SJCRH30 (cell line): ENCODE measurements at regions not wholly inside any gene's neighbourhood (a gene's known extent, or its start where the extent isn't known, plus 50 kb on each side); places are given as distances from the start of the nearest gene placed in this dataset.
"Not testable (repeated sequence)": the region's sequence is repeated elsewhere in the genome, so short reads cannot be mapped to it uniquely, and the experiment has no call there.

ENCODE experiments used
- DNase-seq, 2 experiments: peaks; one replicate each; pipeline ENCODE4 v3.0.0-alpha.2; 2015 to 2020
- H3K27ac ChIP-seq: fragments of 250-450 bp; sonication (Bioruptor Pico); 2 replicates; pipeline ENCODE4 v1.5.1; 2020; ENCODE audit warnings: mild to moderate bottlenecking, moderate library complexity
- H3K27me3 ChIP-seq: fragments of 250-450 bp; sonication (Bioruptor Pico); 2 replicates; pipeline ENCODE4 v1.5.1; 2020; ENCODE audit warnings: mild to moderate bottlenecking, moderate library complexity
- H3K36me3 ChIP-seq: fragments of 250-450 bp; sonication (Bioruptor Pico); 2 replicates; pipeline ENCODE4 v1.5.1; 2020; ENCODE audit warnings: mild to moderate bottlenecking, moderate library complexity
- H3K4me1 ChIP-seq: fragments of 250-450 bp; sonication (Bioruptor Pico); 2 replicates; pipeline ENCODE4 v1.5.1; 2020; ENCODE audit warnings: mild to moderate bottlenecking, moderate library complexity
- H3K4me3 ChIP-seq: fragments of 250-450 bp; sonication (Bioruptor Pico); 2 replicates; pipeline ENCODE4 v1.5.1; 2020; ENCODE audit warnings: mild to moderate bottlenecking, moderate library complexity
- H3K9me3 ChIP-seq: fragments of 250-450 bp; sonication (Bioruptor Pico); replicated peaks from 2 replicates; pipeline ENCODE4 v1.5.1; 2020; ENCODE audit warnings: mild to moderate bottlenecking, moderate library complexity

GRCh38 chr16:60371591-60371990 lies 1637.5 kb upstream of the GOT2 start:
- Histone ChIP-seq H3K27me3 (no peaks in the 10 kb centered on the region), H3K36me3 (no peaks in the 10 kb centered on the region), H3K9me3 (no peaks in the 10 kb centered on the region), H3K4me3 (no peak overlapping the region), H3K27ac (no peak overlapping the region), H3K4me1 (no peaks in the 10 kb centered on the region)
- DNase-seq = no peak

GRCh38 chr16:60367739-60368138 lies 1633.6 kb upstream of the GOT2 start:
- no peak overlapping the region for H3K27ac ChIP-seq
- H3K4me3 ChIP-seq = no peak overlapping the region
- H3K9me3 ChIP-seq = no peaks in the 10 kb centered on the region
- DNase-seq = no peak
- H3K4me1 ChIP-seq = no peaks in the 10 kb centered on the region
- no peaks in the 10 kb centered on the region for H3K27me3 ChIP-seq
- no peaks in the 10 kb centered on the region for H3K36me3 ChIP-seq

GRCh38 chr16:60363566-60363965 lies 1629.5 kb upstream of the GOT2 start:
- no peaks in the 10 kb centered on the region for H3K27me3 ChIP-seq
- H3K36me3 ChIP-seq = no peaks in the 10 kb centered on the region
- H3K27ac ChIP-seq = no peak overlapping the region
- H3K4me3 ChIP-seq = no peak overlapping the region
- no peaks in the 10 kb centered on the region for H3K9me3 ChIP-seq
- H3K4me1 ChIP-seq = no peaks in the 10 kb centered on the region
- no peak for DNase-seq

GRCh38 chr16:60359866-60360265 lies 1625.8 kb upstream of the GOT2 start:
- not testable (repeated sequence) for H3K9me3 ChIP-seq, H3K4me1 ChIP-seq, H3K36me3 ChIP-seq, DNase-seq, H3K4me3 ChIP-seq, H3K27me3 ChIP-seq, H3K27ac ChIP-seq

GRCh38 chr16:60359412-60359811 lies 1625.3 kb upstream of the GOT2 start:
- H3K4me3 ChIP-seq = not testable (repeated sequence)

GRCh38 chr16:60357876-60358522 lies 1623.9 kb upstream of the GOT2 start:
- not testable (repeated sequence) for H3K27ac ChIP-seq, DNase-seq, H3K27me3 ChIP-seq, H3K4me1 ChIP-seq, H3K36me3 ChIP-seq, H3K4me3 ChIP-seq, H3K9me3 ChIP-seq

More at GRCh38 chr16:60359412-60359811, 1625.3 kb upstream of the GOT2 start:
- not testable (repeated sequence) for H3K27me3 ChIP-seq, H3K4me1 ChIP-seq, H3K9me3 ChIP-seq, DNase-seq, H3K36me3 ChIP-seq, H3K27ac ChIP-seq

- H3K4me1 ChIP-seq = no peaks in the 10 kb centered on the region
- H3K27me3 ChIP-seq = no peaks in the 10 kb centered on the region
- no peak for DNase-seq
- H3K36me3 ChIP-seq = no peaks in the 10 kb centered on the region
- no peaks in the 10 kb centered on the region for H3K9me3 ChIP-seq
- no peak overlapping the region for H3K27ac ChIP-seq
- H3K4me3 ChIP-seq = no peak overlapping the region
These were observed 1612.1 kb upstream of the GOT2 start for GRCh38 chr16:60346256-60346655.

GRCh38 chr16:60337671-60338070 lies 1603.6 kb upstream of the GOT2 start:
- Histone ChIP-seq H3K4me3 (no peak overlapping the region), H3K4me1 (no peaks in the 10 kb centered on the region), H3K9me3 (no peaks in the 10 kb centered on the region), H3K27ac (no peak overlapping the region), H3K27me3 (no peaks in the 10 kb centered on the region), H3K36me3 (no peaks in the 10 kb centered on the region)
- DNase-seq = no peak

GRCh38 chr16:60331168-60331567 lies 1597.1 kb upstream of the GOT2 start:
- no peak overlapping the region for H3K27ac ChIP-seq
- no peaks in the 10 kb centered on the region for H3K4me1 ChIP-seq
- no peak overlapping the region for H3K4me3 ChIP-seq
- no peaks in the 10 kb centered on the region for H3K9me3 ChIP-seq
- no peaks in the 10 kb centered on the region for H3K27me3 ChIP-seq
- DNase-seq = no peak
- no peaks in the 10 kb centered on the region for H3K36me3 ChIP-seq

GRCh38 chr16:60329108-60329507 lies 1595.0 kb upstream of the GOT2 start:
- Histone ChIP-seq H3K27ac (no peak overlapping the region), H3K9me3 (no peaks in the 10 kb centered on the region), H3K36me3 (no peaks in the 10 kb centered on the region), H3K4me3 (no peak overlapping the region), H3K4me1 (no peaks in the 10 kb centered on the region), H3K27me3 (no peaks in the 10 kb centered on the region)
- no peak for DNase-seq

- Histone ChIP-seq H3K4me3 (no peak overlapping the region), H3K9me3 (no peaks in the 10 kb centered on the region), H3K36me3 (no peaks in the 10 kb centered on the region), H3K27ac (no peak overlapping the region), H3K27me3 (no peaks in the 10 kb centered on the region), H3K4me1 (no peaks in the 10 kb centered on the region)
- DNase-seq = no peak
These were observed 1594.0 kb upstream of the GOT2 start for GRCh38 chr16:60328152-60328551.

GRCh38 chr16:60318486-60318885 lies 1584.4 kb upstream of the GOT2 start:
- no peak for DNase-seq
- no peaks in the 10 kb centered on the region for H3K9me3 ChIP-seq
- H3K4me3 ChIP-seq = no peak overlapping the region
- H3K4me1 ChIP-seq = no peaks in the 10 kb centered on the region
- no peaks in the 10 kb centered on the region for H3K36me3 ChIP-seq
- H3K27me3 ChIP-seq = 0 out of 2 replicates have a peak, but pooled peaks cover 5% of the 10 kb centered on the region
- no peak overlapping the region for H3K27ac ChIP-seq

GRCh38 chr16:60310846-60311445 lies 1576.8 kb upstream of the GOT2 start:
- Histone ChIP-seq H3K27me3 (no peaks in the 10 kb centered on the region), H3K36me3 (no peaks in the 10 kb centered on the region), H3K4me3 (no peak overlapping the region), H3K4me1 (no peaks in the 10 kb centered on the region), H3K9me3 (no peaks in the 10 kb centered on the region), H3K27ac (no peak overlapping the region)
- no peak for DNase-seq

- no peak overlapping the region for H3K4me3 ChIP-seq
- no peaks in the 10 kb centered on the region for H3K36me3 ChIP-seq
- no peaks in the 10 kb centered on the region for H3K27me3 ChIP-seq
- no peaks in the 10 kb centered on the region for H3K9me3 ChIP-seq
- H3K27ac ChIP-seq = no peak overlapping the region
- H3K4me1 ChIP-seq = no peaks in the 10 kb centered on the region
- no peak for DNase-seq
These were observed 1570.6 kb upstream of the GOT2 start for GRCh38 chr16:60304720-60305119.

GRCh38 chr16:60304066-60304465 lies 1570.0 kb upstream of the GOT2 start:
- no peaks in the 10 kb centered on the region for H3K27me3 ChIP-seq
- no peak overlapping the region for H3K4me3 ChIP-seq
- no peak overlapping the region for H3K27ac ChIP-seq
- H3K36me3 ChIP-seq = no peaks in the 10 kb centered on the region
- no peaks in the 10 kb centered on the region for H3K4me1 ChIP-seq
- no peak for DNase-seq
- H3K9me3 ChIP-seq = no peaks in the 10 kb centered on the region

GRCh38 chr16:60302676-60303075 lies 1568.6 kb upstream of the GOT2 start:
- H3K4me1 ChIP-seq = no peaks in the 10 kb centered on the region
- H3K36me3 ChIP-seq = no peaks in the 10 kb centered on the region
- DNase-seq = no peak
- no peak overlapping the region for H3K27ac ChIP-seq
- H3K9me3 ChIP-seq = no peaks in the 10 kb centered on the region
- H3K27me3 ChIP-seq = no peaks in the 10 kb centered on the region
- H3K4me3 ChIP-seq = no peak overlapping the region
